HG03108 (cell line): ENCODE measurements at regions not wholly inside any gene's neighbourhood (a gene's known extent, or its start where the extent isn't known, plus 50 kb on each side); places are given as distances from the start of the nearest gene placed in this dataset.
A peak's percentile ranks its signal among the peaks of the same experiment; 100 is the strongest.

Experiments used
- ATAC-seq: cut with Tn5 transposase; IDR thresholded peaks from one replicate; pipeline ENCODE4 v1.9.1; 2021; ENCODE audit warnings: moderate library complexity; ENCODE audit not compliant: unreplicated experiment

DNA sequence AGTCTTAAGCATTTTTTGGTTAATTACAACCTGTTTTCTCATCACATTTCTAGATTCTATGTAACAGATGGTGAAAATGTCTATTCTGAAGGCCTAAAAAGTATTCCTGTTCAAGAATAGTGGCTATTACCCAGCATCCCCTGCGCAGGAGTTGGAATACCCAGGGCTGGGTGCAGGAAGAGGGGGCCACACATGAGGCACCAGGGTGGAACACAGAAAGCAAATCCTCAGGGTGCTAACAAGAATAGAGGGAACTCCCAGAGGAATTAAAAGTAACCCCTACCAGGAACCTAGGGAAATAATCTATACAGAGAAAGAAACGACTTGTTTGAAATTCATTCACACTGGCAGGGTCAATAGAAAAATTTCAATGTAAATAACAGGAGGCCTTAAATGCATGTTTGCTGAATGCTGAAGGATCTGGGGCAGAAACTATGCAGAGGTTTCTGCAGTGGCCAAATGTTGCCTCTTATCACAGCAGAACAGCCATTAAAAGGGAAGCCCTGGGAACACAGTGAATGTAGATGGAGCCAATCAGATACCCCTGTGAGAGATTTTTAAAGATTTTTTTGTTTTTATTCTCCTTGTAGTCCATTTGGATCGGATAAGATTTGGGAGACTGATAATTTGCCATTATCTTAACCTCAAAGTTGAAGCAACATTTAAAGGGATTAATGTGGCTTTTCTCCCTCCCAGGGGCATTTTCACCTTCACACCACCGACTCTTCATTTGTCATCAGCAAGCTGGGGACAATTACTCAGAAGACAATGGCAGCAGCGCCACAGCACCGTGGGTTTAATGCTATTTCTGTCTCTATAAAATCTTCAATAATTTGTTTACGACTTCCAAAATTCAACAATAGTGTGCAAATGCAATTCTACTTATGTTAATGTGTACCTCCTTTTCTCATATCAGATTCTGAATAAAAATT is 196.0 kb upstream of the PSMD7 start:
- no peak for ATAC-seq

DNA sequence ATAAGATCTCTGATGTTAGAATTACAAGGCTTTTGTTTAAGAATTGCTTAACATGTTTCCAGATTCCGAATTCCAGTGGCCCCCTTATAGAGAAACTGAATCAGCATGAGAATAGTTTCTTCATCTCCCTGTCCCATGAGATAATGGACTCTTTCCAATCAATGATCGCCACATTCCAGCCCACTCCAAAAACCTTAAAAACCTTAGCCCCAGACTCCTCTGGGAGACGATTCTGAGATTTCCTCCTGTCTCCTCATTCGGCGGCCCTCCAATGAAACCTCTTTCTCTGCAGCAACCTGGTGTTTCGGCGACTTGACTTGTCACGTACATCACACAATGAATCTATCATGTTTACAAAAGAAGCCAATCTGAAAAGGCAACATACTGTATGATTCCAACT is 197.1 kb upstream of the PSMD7 start:
- no peak for ATAC-seq

DNA sequence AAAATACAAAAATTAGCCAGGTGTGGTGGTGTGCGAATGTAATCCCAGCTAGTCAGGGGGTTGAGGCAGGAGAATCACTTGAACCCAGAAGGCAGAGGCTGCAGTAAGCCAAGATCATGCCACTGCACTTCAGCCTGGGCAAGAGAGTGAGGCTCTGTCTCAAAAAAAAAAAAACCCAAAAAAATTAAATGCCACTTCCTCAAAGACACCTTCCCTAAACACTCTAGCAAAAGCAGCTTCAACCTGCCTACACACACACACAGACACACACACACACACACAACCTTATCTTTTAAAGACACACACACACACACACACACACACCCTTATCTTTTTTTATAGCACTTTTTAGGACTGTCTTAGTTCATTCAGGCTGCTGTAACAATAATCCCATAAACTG is 201.7 kb upstream of the PSMD7 start:
- no peak for ATAC-seq

DNA sequence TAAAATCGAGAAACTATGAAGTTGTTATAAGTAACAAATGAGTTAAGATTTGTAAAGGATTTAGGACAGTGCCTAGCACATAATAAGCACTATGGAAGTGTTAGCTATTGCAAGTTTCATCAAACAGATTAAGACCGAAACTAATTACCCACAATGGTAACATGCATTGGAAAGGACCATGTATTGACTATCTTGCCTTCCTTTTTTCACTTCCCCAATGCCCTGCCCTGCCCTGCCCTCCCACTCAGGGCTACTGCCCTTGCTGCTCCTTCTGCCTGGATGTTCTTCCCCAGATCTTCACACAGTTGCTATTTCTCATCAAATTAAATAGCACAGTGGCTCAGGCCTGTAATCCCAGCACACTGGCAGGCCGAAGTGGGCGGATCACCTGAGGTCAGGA is 202.1 kb upstream of the PSMD7 start:
- peak; percentile 78 for ATAC-seq

DNA sequence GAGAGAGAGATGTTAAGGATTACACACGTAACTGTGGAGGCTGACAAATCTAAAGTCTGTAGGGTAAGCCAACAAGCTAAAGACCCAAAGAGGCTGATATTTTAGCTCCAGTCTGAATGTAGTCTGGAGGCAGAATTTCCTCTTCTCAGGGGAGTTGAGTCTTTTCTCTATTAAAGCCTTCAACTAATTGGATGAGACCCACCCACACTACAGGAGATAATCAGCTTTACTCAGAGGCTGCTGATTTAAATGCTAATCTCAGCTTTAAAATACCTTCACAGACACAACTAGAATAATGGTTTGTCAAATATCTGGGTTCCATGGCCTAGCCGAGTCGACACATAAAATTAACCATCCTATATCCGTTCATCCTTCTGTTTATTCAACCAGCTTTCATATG is 204.3 kb upstream of the PSMD7 start:
- no peak for ATAC-seq

DNA sequence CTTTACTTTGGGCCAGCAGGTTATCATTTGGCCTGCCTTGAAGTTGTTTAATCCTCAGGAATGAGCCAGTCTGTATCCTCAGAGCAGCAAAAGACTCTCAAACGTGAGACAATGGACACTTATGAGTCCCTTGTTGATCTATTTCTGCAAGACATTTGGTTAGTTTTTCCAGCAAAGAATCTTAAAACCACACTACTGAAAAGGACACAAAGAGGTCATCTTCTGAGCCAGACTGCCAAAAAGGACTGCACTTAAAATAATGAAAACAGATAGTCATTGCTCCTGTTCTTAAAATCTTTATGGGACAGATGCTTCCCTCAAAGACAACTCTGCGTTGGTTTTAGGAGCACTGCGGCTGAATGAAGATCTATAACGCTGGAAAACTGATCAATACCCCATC is 205.7 kb upstream of the PSMD7 start:
- ATAC-seq, result no peak

DNA sequence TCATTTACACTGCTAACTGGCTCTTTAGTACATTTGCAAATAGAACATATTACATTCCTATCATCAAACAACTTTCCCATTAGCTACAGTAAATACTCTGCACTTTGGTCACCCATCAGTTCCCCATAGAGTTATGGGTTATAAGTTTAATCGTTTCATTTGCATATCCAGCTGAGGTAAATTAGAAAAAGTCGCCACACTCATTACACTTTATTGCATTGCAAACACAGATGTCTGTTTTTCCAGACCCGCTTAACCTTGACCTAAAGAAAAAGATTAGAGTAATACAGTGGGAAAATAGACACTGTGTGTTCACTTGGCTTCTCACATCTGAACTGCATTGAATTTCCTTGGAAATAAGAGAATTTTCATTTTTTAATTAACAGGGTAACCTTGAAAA is 213.1 kb upstream of the PSMD7 start:
- ATAC-seq, result no peak

DNA sequence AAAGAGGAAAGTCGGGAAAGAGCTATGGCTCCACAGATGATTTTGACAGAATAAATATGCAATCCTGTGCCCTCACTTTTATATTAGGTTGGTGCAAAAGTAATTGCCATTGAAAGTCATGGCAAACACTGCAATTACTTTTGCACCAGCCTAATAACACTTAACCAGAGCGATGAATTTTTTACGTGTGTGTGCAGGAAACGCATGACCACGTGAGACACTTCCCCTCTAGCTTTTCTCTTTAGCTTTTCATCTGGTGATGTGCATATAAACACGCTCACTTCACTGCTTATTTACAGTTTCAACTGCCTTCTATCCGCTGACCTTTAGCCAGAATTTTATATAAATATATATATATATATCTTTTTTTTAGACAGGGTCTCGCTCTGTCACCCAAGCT is 216.3 kb upstream of the PSMD7 start:
- ATAC-seq, result no peak

DNA sequence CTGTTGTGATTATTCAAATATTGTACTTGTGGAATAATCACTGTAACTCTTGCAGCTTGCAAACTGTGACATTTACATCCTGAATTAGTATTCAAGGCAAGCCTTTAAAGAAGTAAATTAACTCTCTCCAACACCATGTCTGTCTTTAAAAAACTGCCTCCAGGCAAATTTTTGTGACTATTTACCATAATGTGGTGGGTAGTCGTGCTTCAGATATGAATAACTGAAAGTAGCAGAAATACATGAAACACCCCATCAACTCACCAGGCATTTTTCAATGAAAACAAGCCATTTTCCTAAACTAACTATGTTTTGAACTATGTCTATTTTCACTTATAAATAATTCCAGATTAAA is 217.4 kb upstream of the PSMD7 start:
- peak; percentile 57 for ATAC-seq

DNA sequence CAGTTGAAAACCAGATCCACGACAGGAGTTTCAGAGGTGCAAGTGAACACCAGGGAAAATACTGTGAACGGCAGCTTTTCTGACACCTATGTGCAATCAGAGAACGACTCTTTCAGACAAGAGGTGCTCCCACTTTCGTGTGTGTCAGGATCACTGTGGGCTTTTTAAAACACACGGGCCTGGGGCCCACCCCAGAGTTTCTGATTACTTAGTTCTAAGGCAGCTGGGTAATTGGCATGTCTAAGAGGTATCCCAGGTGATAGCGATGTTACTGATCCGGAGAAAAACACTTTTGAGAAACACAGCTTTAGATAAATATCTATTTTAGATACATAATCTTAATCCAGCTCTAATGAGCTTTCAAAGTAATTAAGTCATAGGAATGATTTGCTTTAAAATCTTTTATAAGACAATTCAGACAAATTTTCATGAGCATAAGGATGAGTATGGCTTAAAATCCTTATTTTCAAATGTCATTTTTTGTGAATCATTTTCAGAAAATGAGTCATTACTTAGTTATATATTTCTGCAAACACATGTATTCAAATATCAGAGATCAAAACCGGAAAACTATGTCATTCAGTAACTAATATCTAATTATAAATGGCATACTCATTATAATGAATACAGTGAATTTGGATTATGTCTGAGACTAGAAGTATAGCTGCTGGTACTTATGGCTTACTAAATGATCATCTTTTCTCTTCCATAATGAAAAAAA is 217.9 kb upstream of the PSMD7 start:
- ATAC-seq, result peak; percentile 63

DNA sequence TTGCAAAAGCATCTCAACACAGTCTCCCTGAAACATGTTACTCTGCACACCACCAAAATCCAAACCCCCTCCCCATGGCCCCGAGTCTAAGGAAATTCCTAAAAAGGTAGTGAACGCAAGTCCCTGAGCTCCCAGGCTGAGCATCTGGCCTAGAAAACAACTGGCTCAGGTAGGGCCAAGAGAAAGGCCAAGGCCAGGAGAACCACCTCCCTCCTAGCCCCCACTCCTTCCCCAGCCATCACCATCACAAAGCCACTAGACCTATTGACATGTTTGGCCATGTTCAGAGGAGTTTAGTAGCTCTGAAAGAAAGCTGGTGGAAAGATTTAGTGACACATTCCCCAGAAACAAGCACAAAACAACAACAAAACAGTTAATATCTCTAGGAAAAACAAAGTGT is 220.0 kb upstream of the PSMD7 start:
- ATAC-seq, result no peak

DNA sequence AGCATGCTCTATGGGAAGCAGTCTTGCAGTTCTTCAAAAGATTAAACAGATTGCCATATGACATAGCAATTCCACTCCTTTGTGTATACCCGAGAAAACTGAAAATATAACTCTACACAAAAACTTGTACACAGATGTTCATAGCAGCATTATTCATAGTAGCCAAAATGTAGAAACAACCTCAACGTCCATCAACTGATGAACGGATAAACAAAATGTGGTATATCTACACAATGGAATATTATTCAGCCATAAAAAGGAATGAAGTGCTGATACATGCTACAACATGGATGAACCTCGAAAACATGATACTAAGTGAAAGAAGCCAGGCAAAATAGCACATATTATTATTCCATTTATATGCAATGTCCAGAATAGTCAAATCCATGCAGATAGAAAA is 221.2 kb upstream of the PSMD7 start:
- ATAC-seq, result no peak

DNA sequence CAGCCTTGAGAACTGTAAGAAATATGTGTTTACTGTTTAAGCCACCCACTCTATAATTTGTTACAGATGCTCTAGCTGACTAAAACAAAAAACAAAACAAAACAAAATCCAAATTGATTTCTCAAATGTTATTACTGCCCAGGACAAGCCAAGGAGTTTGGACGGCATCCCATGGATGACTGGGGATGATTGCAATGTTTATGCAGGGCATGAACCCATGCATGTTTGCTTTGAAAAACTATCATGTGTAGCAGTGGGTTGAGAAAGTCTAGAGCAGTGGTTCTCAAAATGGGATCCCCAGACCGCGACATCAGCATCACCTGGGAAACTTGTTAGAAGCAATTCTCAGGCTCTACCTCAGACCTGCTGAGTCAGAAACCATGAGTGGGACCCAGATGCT is 223.2 kb upstream of the PSMD7 start:
- ATAC-seq, result no peak

DNA sequence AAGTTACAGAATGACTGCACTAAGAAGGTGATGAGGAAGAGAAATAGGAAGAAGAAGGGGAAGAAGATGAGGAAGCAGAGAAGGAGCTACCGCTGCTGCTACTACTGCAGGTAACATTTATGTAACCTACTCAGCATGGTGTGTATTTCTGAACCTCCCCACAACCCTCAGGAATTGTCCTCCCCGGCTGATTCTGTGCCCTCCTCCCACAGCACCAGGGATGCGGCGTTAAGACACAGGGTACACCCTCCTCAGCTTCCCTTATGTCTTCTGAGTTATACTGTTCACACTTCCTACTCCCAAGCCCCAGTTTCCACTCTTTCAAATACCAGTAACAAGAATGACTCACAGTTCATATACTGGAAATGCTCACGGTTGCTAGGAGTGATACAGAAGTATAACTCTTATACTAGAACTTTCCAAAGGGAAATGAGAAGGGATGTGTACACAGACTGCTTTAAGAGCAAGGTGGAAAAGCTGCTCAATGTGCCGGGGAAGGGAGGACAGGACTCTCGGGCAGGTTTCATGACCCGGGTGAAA is 224.5 kb upstream of the PSMD7 start:
- ATAC-seq, result no peak

DNA sequence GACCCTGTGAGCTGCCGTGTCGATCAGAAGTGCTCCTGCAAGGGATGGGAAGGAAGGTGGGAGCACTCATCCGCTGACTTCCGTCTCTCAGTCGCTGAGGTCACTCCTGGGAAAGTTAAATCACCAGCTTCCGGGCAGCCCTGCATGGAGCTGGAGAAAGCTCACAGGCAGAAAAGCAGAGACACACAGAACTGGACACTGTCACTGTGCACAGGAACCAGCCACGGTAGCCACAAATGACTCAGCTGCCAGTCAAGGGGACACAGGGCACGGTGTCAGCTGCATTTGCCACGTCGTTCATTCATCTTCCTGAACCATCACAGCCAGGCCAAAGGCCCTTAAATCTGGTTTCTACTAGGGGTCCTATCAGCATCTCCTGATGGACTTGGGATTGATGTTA is 226.4 kb upstream of the PSMD7 start:
- ATAC-seq, result no peak

DNA sequence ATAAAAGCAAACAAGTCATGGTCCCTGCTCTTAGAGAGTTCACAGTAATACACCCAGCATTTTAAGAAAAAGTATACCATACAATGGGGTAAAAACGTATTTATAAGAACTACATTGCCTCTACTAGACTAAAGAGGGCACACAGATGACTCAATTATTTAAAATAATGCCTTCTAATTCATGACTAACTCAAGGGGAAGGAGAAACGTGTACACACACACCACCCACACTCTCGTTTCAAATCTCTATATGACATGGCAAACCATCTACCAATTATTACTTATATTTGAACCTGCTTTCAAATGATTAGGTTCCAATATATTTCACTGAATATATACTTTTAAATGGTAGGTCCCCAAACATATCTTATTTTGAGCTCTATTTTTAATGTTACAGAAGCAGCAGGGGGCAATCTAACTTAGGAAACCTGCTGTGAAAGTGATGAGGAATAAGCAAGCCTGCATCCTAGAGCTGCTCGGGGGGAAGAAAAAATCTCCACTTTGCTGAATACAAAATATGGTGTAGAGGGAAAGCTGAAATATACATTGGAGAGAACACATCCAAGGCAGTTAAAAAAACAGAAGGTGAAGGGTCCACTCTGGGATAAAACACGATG is 232.4 kb upstream of the PSMD7 start:
- no peak for ATAC-seq

DNA sequence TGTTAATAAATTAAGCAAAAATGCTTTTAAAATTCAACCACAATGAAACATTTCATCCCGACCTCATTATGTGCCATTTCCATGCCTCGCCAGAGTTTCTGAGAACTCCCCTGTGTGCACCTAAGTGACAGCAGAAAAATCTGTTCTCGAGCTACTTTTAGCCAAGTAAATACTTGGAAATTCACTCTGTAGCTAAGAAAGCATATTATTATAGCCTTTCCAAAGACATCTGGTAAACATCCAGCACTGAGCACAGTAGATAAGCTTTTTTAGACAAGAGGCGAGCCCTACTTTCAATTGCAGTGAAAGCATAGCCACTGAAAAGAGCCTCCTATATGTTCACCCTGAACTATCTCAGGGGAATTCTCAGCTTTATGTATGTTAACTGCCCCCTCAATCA is 242.8 kb upstream of the PSMD7 start:
- no peak for ATAC-seq

DNA sequence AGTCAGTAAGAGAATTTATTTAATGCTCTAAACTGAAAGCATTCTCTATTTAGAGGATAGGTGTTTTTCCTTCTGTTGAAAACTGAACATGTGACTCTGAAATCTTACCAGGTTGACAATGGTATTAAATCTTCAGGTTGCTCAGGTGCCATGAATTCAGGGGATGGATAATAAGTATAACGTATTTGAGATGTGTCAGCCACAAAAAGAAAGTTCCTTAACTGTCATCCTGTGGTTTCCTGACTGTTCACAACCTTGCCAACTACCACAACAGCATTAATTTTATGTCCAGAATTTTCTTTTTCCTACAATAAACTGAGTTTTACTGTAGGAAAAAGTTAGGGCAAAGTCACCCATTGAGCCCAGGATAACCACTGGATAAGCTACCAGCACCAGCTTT is 243.3 kb upstream of the PSMD7 start:
- no peak for ATAC-seq

DNA sequence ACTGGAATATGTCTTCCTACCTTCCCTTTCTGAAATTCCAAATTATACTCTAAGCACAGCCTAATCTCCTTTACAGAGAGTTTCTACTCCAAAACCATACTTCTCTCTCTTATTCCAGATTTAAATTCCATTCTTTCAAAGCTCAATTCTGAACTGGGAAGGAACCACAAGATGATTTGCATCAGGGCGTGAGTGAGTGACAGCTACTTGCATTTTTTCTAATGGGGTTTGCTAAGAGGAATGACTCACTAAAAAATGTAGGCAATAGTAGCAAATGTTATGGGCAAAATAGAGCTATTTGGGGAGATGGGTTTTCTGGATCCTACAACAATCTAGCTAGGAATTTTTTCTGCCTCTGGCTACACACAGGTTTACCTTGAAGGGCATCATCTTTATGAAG is 244.6 kb upstream of the PSMD7 start:
- no peak for ATAC-seq

DNA sequence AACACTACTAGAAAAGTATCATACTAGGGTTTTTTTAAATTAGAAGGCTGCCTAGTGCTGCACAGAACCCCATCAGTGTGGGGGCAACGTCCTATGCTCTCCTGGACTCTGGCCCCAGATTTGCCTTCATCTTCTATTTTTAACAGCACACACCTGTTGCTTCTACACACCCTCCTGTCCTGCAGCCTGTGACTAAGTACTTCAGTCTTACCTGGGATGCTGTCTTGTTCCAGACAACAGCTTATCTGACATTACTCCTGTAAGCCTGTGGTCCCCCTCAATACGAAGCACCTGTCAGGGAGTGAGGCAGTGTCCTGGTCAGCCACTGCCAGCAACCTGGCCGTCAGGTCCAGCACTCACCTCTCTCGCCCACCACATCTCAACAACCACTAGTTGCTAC is 247.6 kb upstream of the PSMD7 start:
- no peak for ATAC-seq

DNA sequence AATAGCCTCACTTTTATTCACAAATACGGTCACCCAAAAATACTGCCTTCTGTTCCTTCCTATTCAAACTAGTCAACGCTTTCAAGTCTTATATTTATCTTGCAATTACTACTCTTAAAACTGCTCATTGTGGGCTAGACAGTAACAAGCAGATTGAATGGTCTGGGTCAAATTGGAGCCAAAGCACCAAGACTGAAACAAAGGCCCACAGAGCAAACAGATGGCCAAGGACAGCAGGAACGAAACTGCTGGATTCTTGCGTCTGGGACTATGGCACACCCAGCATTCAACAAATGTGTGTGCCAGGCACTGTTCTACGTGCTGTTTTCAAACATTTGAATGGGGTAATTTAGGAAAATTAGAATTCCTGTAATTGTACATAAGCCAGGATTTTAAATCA is 250.1 kb upstream of the PSMD7 start:
- ATAC-seq, result no peak

DNA sequence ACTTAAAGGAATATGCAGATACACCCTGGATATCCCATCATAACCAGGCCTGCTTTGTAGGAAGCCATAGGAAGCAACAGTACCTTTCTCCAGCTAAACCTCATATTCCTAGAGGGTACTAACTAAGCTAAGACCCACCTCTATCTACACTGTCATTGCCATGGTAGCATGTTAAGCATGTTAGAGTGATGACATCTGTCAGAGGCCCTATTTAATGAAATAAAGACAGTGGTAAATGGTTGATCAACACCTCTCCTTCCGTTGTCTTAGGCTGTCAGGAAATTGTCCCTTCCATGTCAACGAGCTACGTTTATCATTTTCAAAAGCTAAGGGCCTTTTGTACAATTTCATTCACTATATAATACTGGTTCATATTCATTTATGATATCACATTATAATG is 251.1 kb upstream of the PSMD7 start:
- no peak for ATAC-seq
